ENCODE measurements at regions not wholly inside any gene's neighbourhood (a gene's known extent, or its start where the extent isn't known, plus 50 kb on each side); places are given as distances from the start of the nearest gene placed in this dataset.
"Not testable (repeated sequence)": the region's sequence is repeated elsewhere in the genome, so short reads cannot be mapped to it uniquely, and the experiment has no call there.

- no peaks in the 10 kb centered on the region for H3K4me1 Mint-ChIP-seq (ENCODE audit: low read depth)
- DNase-seq = no peak
- no peak overlapping the region for H3K4me3 Mint-ChIP-seq
- intact Hi-C loops (cut with micrococcal nuclease) = loop anchor here (10.0 kb wide), 1 partner anchor 225 kb away; no protein-coding TSS in a partner anchor
- H3K36me3 Mint-ChIP-seq (ENCODE audit: low read depth) = no peaks in the 10 kb centered on the region
- POLR2A ChIA-PET = no interaction called here
- TF ChIP-seq, protein P1, sequence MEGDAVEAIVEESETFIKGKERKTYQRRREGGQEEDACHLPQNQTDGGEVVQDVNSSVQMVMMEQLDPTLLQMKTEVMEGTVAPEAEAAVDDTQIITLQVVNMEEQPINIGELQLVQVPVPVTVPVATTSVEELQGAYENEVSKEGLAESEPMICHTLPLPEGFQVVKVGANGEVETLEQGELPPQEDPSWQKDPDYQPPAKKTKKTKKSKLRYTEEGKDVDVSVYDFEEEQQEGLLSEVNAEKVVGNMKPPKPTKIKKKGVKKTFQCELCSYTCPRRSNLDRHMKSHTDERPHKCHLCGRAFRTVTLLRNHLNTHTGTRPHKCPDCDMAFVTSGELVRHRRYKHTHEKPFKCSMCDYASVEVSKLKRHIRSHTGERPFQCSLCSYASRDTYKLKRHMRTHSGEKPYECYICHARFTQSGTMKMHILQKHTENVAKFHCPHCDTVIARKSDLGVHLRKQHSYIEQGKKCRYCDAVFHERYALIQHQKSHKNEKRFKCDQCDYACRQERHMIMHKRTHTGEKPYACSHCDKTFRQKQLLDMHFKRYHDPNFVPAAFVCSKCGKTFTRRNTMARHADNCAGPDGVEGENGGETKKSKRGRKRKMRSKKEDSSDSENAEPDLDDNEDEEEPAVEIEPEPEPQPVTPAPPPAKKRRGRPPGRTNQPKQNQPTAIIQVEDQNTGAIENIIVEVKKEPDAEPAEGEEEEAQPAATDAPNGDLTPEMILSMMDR (IDR thresholded peaks at IDR 0.05) = no peak
- H3K27me3 Mint-ChIP-seq = peaks cover 2% of the 10 kb centered on the region
- no peaks in the 10 kb centered on the region for H3K9me3 Mint-ChIP-seq
- H3K27ac Mint-ChIP-seq = no peak overlapping the region
- CTCF ChIA-PET = no interaction called here
- no peak for ATAC-seq
These were observed 399.8 kb upstream of the MAN1A1 start for GRCh38 chr6:119749335-119749734.

DNA sequence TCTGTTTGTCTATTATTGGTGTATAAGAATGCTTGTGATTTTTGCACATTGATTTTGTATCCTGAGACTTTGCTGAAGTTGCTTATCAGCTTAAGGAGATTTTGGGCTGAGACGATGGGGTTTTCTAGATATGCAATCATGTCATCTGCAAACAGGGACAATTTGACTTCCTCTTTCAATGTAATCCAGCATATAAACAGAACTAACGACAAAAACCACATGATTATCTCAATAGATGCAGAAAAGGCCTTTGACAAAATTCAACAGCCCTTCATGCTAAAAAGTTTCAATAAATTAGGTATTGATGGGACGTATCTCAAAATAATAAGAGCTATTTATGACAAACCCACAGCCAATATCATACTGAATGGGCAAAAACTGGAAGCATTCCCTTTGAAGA, 399.0 kb upstream of the MAN1A1 start:
- H3K4me1 Mint-ChIP-seq (ENCODE audit: low read depth); H3K36me3 Mint-ChIP-seq (ENCODE audit: low read depth); ATAC-seq; H3K27me3 Mint-ChIP-seq; H3K27ac Mint-ChIP-seq; DNase-seq; H3K4me3 Mint-ChIP-seq; POLR2A ChIA-PET; CTCF ChIA-PET; H3K9me3 Mint-ChIP-seq: not testable (repeated sequence)
- intact Hi-C loops (cut with micrococcal nuclease) = loop anchor here (10.0 kb wide), 1 partner anchor 226 kb away; no protein-coding TSS in a partner anchor

GRCh38 chr6:119742188-119742803, 392.7 kb upstream of the MAN1A1 start:
- CTCF ChIA-PET = interaction anchor here (0.6 to 1.8 kb wide), 7 partner anchors 12 to 719 kb away, joined by 3 to 7 read pairs (median 3); no protein-coding TSS in a partner anchor
- peak; percentile 51 for ATAC-seq
- Mint-ChIP-seq H3K4me1 (ENCODE audit: low read depth) (no peaks in the 10 kb centered on the region), H3K27ac (no peak overlapping the region), H3K4me3 (no peak overlapping the region), H3K27me3 (peaks cover 3% of the 10 kb centered on the region), H3K36me3 (ENCODE audit: low read depth) (no peaks in the 10 kb centered on the region), H3K9me3 (no peaks in the 10 kb centered on the region)
- TF ChIP-seq, protein P1 (IDR thresholded peaks at IDR 0.05) = peak; percentile 81
- POLR2A ChIA-PET = no interaction called here
- peak; percentile 84 for DNase-seq
- intact Hi-C loops (cut with micrococcal nuclease) = loop anchor here (10.0 kb wide), 1 partner anchor 233 kb away; no protein-coding TSS in a partner anchor

- ChIA-PET POLR2A (no interaction called here), CTCF (interaction anchor here (1.2 to 1.3 kb wide), 2 partner anchors 11 to 405 kb away, joined by 4 to 5 read pairs; no protein-coding TSS in a partner anchor)
- H3K36me3 Mint-ChIP-seq (ENCODE audit: low read depth) = no peaks in the 10 kb centered on the region
- DNase-seq (no peak), ATAC-seq (no peak)
- H3K9me3 Mint-ChIP-seq = no peaks in the 10 kb centered on the region
- TF ChIP-seq, protein P1 (IDR thresholded peaks at IDR 0.05) = no peak
- intact Hi-C loops (cut with micrococcal nuclease) = loop anchor here (10.0 kb wide), 1 partner anchor 235 kb away; no protein-coding TSS in a partner anchor
- no peaks in the 10 kb centered on the region for H3K4me1 Mint-ChIP-seq (ENCODE audit: low read depth)
- no peak overlapping the region for H3K4me3 Mint-ChIP-seq
- H3K27me3 Mint-ChIP-seq = peaks cover 7% of the 10 kb centered on the region
- H3K27ac Mint-ChIP-seq = no peak overlapping the region
These were observed 390.2 kb upstream of the MAN1A1 start for GRCh38 chr6:119739769-119740168.

- intact Hi-C loops (cut with micrococcal nuclease) = no loop called here
- Mint-ChIP-seq H3K36me3 (ENCODE audit: low read depth) (no peaks in the 10 kb centered on the region), H3K27me3 (peaks cover 9% of the 10 kb centered on the region), H3K27ac (no peak overlapping the region), H3K9me3 (no peaks in the 10 kb centered on the region), H3K4me1 (ENCODE audit: low read depth) (no peaks in the 10 kb centered on the region), H3K4me3 (no peak overlapping the region)
- ATAC-seq = no peak
- ChIA-PET CTCF (interaction anchor here (1.2 kb wide), 1 partner anchor 240 kb away, joined by 3 read pairs; no protein-coding TSS in a partner anchor), POLR2A (no interaction called here)
- no peak for DNase-seq
- TF ChIP-seq, protein P1 (IDR thresholded peaks at IDR 0.05) = no peak
These were observed 388.9 kb upstream of the MAN1A1 start for GRCh38 chr6:119738425-119738824.

Data from activated CD8-positive, alpha-beta T cell treated with anti-CD3 and anti-CD28 coated beads for 36 hours (primary cell).